ENCODE measurements at regions not wholly inside any gene's neighbourhood (a gene's known extent, or its start where the extent isn't known, plus 50 kb on each side); places are given as distances from the start of the nearest gene placed in this dataset.

- TF ChIP-seq, protein P1, sequence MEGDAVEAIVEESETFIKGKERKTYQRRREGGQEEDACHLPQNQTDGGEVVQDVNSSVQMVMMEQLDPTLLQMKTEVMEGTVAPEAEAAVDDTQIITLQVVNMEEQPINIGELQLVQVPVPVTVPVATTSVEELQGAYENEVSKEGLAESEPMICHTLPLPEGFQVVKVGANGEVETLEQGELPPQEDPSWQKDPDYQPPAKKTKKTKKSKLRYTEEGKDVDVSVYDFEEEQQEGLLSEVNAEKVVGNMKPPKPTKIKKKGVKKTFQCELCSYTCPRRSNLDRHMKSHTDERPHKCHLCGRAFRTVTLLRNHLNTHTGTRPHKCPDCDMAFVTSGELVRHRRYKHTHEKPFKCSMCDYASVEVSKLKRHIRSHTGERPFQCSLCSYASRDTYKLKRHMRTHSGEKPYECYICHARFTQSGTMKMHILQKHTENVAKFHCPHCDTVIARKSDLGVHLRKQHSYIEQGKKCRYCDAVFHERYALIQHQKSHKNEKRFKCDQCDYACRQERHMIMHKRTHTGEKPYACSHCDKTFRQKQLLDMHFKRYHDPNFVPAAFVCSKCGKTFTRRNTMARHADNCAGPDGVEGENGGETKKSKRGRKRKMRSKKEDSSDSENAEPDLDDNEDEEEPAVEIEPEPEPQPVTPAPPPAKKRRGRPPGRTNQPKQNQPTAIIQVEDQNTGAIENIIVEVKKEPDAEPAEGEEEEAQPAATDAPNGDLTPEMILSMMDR (IDR thresholded peaks at IDR 0.05), result no peak
- no peak for TF ChIP-seq POLR2A (IDR thresholded peaks at IDR 0.05)
Observed at GRCh38 chr3:17927036-17927435, 184.6 kb upstream of the TBC1D5 start.
